ENCODE measurements at regions not wholly inside any gene's neighbourhood (a gene's known extent, or its start where the extent isn't known, plus 50 kb on each side); places are given as distances from the start of the nearest gene placed in this dataset.
"Not testable (repeated sequence)": the region's sequence is repeated elsewhere in the genome, so short reads cannot be mapped to it uniquely, and the experiment has no call there.

- no peak for DNase-seq
Observed at GRCh38 chr1:219717536-219717935, 104.6 kb upstream of the ZC3H11B start.

- DNase-seq: no peak
Observed at GRCh38 chr1:219716611-219717114, 103.8 kb upstream of the ZC3H11B start.

DNA sequence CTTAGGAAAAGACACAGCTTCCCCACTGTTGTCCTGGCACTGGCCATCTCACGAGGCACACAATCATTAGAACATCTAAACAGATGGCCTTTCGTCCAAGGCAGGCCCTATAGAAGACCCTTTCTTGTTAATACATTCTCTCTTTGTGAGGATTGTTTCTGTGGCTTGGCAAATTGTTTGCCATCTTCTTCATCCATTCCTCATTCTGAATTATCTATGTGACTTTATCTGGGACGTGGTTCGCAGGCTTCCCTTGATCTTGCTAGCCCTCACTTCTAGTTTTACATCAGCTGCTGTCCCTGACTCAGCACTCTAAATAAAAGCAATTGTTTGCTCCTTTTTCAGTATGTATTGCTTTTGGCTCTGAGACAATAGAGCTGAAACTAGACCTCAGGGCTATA is 101.1 kb upstream of the ZC3H11B start:
- no peak for DNase-seq

GRCh38 chr1:219712506-219712905 is 99.6 kb upstream of the ZC3H11B start:
- no peak for DNase-seq

- peak; percentile 98 for DNase-seq
Observed at GRCh38 chr1:219710529-219711194, 97.8 kb upstream of the ZC3H11B start.

GRCh38 chr1:219708919-219709543 is 96.1 kb upstream of the ZC3H11B start:
- peak; percentile 64 for DNase-seq

GRCh38 chr1:219707885-219708284 is 95.0 kb upstream of the ZC3H11B start:
- not testable (repeated sequence) for DNase-seq

DNA sequence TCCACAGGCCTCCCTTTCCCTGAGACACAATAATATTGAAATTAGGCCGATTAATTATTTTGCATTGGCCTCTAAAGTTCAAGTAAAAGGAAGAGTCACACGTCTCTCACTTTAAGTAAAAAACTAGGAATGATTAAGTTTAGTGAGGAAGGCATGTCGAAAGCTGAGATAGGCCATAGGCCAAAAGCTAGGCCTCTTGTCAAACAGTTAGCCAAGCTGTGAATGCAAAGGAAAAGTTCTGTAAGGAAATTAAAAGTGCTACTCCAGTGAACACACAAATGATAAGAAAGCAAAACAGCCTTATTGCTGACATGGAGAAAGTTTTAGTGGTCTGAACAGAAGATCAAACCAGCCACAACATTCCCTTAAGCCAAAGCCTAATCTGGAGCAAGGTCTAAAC is 91.4 kb upstream of the ZC3H11B start:
- DNase-seq: not testable (repeated sequence)

DNA sequence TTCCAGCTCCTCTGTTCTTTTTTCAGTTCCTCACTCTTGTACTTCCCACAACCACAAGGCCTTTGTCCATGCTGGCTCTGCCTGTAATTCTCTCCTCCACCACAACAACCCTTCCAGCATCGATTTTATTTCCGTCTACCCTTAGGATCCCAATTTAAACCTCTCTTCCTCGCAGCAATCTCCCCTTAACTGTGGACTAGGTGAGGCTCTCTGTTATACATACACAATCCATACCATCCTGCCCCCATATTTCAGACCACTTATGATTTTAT is 90.4 kb upstream of the ZC3H11B start:
- no peak for DNase-seq

- DNase-seq: peak; percentile 43
Observed at GRCh38 chr1:219701476-219701875, 88.6 kb upstream of the ZC3H11B start.

- peak; percentile 74 for DNase-seq
Observed at GRCh38 chr1:219699870-219700269, 87.0 kb upstream of the ZC3H11B start.

GRCh38 chr1:219697682-219698081 is 84.8 kb upstream of the ZC3H11B start:
- DNase-seq: peak; percentile 22

GRCh38 chr1:219692981-219693380 is 80.1 kb upstream of the ZC3H11B start:
- peak; percentile 7 for DNase-seq

DNA sequence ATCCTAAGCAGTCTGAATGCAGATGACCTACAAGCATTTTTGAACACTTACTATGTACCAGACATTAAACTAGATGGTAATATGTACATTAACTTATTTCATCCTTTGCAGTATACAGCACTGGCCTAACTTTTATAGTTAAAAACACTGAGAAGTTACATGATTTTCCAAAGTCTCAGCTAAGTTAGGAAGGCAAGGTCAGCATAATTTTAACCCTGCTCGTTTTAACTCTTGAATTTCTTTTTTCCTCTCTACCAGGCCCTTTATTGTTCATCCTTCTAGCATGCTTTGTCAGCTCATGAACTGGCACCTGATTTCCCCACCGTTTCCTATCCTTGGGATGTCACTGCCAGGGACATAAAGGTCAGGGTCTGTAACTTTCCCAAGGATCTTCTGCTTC is 76.9 kb upstream of the ZC3H11B start:
- no peak for DNase-seq

DNA sequence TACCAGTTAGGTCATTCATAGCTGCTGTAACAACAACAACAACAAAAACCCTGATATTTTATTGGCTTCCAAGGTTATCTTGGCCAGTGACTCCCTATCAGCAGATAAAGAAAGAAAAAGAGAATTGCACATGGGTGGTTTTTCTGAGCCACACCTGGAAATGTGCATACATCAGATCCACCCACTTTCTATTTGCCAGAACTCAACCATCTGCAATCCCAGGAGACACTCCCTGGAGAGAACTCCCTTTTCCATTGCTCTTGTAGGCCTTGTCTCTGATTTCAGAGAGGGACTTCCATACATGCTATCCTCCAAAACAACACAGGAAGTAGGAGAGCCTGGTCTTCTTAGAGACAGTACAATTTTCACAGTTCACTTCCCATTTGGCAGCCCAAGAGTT is 74.9 kb upstream of the ZC3H11B start:
- DNase-seq: no peak

GRCh38 chr1:219686171-219686570 is 73.3 kb upstream of the ZC3H11B start:
- no peak for DNase-seq

DNA sequence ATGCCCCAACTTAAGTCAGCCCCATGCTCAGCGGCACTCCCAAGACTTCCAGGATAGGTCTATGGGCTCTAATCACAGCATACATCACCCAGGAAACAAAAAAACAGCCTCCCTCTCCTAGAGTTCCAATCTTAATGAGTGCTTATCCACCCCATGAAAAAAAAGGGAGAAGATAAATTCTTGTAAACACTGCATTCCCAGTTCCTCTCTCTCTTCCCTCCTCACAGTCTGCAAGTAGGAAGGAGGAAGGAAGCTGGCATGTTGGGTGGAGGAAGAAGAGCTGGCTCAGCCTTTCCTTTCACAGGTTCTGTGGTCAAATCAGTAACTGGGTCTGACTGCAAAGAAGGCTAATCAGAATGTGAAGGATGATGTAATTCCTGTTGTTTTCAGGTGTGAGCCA is 69.9 kb upstream of the ZC3H11B start:
- no peak for DNase-seq

GRCh38 chr1:219681876-219682275 is 69.0 kb upstream of the ZC3H11B start:
- DNase-seq: no peak

DNA sequence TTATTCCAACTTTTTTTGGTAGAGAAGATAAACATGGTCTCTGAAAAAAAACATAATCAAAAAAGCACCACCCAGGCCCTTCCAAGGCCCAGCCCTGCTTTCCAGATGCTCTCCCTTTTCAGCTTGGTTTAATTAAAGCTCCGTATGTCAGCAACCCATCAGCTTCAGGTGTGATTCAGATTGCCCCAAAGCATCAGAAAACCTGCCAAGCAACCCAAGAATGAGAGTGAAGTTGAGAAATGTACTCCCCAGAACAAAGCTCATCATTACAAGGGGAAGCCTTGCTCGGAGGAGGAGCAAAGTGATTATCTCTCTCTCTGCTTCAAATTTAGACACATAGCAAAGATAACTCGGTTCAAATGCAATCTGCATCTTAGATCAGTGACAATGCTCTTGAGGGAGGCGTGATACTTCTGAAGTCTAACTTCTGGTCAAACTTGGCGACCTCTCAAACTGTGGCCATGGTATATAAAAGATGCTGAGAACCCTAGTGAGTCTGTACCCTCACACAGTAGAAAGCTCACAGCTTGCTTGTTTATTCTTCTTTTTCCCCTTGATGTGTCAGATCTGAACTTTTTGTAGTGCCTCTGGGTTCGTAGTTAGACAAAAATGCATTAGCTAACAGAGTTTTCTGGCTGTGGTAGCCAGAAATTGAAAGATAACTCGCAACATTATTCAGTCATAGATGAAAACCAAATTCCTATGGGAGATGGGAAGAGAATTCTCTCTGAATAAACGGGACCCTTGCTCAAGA is 63.3 kb upstream of the ZC3H11B start:
- peak; percentile 63 for DNase-seq

- DNase-seq: peak; percentile 17
Observed at GRCh38 chr1:219670426-219671149, 57.7 kb upstream of the ZC3H11B start.

- DNase-seq: peak; percentile 19
Observed at GRCh38 chr1:219669556-219669955, 56.7 kb upstream of the ZC3H11B start.

DNA sequence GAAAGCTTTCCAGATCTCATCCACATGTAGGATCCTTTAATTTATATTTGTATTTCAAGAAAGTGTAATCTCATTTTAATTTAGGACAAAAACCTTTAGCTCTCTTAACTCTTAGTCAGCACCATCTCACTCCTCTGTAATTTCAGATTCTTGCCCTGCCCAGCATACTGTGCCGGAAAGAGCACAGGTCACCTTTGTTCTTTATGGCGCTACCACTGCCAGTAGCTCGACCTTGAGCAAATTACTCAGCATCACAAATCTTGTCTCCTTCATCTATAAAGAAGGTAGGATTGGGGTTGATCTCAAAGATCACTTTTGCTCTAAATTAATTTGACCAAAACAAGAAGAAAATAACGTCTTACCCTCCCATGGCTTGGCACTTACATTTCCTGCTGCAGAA is 56.1 kb upstream of the ZC3H11B start:
- DNase-seq: no peak

DNA sequence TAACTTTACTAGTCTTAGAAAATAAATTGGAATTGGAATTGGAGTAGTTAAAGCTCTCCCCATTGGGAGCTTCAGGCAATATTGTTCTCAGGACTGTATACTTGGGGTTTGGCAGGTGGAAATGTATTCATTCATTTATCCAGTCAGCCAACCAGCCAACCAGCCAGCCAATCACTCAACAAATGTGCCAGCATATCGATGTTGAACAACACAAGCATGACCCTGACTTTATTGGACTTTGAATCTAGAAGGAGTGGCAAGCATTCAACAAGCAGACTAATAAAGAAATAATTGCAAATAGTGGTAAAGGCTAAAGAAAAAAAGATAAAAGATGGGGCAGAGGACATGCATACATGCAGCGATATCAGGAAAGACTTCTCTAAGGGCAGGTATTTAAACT is 55.5 kb upstream of the ZC3H11B start:
- DNase-seq: no peak

DNA sequence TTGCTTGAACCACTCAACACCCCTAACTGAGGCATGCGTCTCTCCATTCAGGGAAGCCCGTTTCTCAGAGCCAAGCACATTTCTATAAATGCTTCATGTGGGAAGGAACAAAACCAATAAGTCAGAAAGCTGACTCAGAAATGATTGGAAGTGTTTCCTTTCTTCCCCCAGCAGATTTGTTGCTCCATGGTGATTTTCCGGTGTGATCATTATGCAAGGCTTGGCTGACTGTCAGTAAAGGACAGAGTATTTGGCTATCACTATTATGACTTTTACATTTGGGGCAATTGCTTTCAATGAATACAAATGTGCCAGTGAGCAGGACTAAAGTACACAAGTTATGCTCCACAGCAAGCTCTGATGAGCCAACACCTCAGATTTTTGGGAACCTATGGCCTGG is 53.3 kb upstream of the ZC3H11B start:
- peak; percentile 93 for DNase-seq

Data from fibroblast of upper back skin (primary cell).